ENCODE measurements at regions not wholly inside any gene's neighbourhood (a gene's known extent, or its start where the extent isn't known, plus 50 kb on each side); places are given as distances from the start of the nearest gene placed in this dataset.
A peak's percentile ranks its signal among the peaks of the same experiment; 100 is the strongest.

DNA sequence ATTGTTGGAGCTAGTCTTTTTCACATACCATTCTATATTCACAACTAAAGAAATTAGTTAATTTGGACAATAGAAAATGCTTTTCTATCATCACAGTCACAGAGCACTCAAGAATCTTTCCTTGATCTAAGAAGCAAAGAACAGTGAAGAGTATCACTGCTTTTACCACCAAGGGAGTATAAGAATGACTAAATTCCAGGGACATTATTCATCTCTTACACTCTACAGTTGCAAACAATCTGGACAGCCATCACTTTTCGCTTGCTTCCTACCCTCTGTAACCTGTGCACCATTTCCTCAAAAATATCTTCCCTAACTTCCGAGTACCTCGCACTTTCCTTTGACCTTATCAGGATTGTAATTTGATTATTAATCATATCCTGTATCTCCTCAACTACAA, 359.5 kb upstream of the TMCO5A start:
- H3K4me3 ChIP-seq: no peak overlapping the region
- H3K4me1 ChIP-seq: no peaks in the 10 kb centered on the region
- H3K27ac ChIP-seq: no peak overlapping the region
- H3K36me3 ChIP-seq: no peaks in the 10 kb centered on the region
- TF ChIP-seq, protein P1, sequence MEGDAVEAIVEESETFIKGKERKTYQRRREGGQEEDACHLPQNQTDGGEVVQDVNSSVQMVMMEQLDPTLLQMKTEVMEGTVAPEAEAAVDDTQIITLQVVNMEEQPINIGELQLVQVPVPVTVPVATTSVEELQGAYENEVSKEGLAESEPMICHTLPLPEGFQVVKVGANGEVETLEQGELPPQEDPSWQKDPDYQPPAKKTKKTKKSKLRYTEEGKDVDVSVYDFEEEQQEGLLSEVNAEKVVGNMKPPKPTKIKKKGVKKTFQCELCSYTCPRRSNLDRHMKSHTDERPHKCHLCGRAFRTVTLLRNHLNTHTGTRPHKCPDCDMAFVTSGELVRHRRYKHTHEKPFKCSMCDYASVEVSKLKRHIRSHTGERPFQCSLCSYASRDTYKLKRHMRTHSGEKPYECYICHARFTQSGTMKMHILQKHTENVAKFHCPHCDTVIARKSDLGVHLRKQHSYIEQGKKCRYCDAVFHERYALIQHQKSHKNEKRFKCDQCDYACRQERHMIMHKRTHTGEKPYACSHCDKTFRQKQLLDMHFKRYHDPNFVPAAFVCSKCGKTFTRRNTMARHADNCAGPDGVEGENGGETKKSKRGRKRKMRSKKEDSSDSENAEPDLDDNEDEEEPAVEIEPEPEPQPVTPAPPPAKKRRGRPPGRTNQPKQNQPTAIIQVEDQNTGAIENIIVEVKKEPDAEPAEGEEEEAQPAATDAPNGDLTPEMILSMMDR (IDR thresholded peaks at IDR 0.05): no peak
- DNase-seq (no peak), ATAC-seq (no peak)
- no peaks in the 10 kb centered on the region for H3K27me3 ChIP-seq
- no peaks in the 10 kb centered on the region for H3K9me3 ChIP-seq
- intact Hi-C loops (cut with DNase I): no loop called here

GRCh38 chr15:37576952-37577351, 357.5 kb upstream of the TMCO5A start:
- ATAC-seq (no peak), DNase-seq (no peak)
- TF ChIP-seq, protein P1 (IDR thresholded peaks at IDR 0.05): no peak
- peaks cover 0 to 6% of the 10 kb centered on the region in 2 donors for H3K9me3 ChIP-seq
- no peak overlapping the region for H3K4me3 ChIP-seq
- intact Hi-C loops (cut with DNase I): no loop called here
- no peaks in the 10 kb centered on the region for H3K27me3 ChIP-seq
- no peak overlapping the region for H3K27ac ChIP-seq
- no peaks in the 10 kb centered on the region for H3K36me3 ChIP-seq
- no peaks in the 10 kb centered on the region for H3K4me1 ChIP-seq

DNA sequence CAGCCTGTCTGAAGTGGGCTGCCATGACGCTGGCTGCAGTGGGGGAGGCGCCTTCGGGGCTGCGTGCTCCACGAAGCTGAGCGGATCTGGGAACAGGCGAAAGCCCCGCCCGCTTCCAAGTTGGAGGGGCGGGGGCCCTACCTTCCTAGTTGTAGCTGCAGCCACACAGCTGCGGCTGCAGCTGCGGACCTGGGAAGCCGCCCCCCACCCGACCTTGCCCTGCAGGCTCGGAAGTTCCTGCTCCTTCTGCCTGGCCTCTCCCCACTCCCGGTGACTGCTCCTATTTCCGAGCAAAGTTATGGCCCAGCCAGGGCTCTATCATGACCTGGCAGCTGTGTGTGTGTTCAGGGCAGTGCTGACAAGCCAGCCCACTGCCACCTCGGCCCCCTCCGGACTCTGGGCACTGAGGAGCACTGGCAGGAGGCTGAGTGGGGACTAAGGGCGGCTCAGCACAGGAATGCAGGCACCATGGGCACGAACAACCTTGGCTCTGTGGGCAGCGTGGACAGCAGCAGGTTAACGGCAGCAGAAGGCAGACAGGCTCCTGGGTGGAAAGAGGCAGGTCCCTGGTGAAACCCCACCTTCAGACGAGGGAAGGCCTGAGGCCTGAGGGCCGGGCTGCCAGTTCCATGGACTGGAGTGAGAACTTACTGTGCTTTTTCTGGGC, 352.4 kb upstream of the TMCO5A start:
- no peak for ATAC-seq
- TF ChIP-seq, protein P1 (IDR thresholded peaks at IDR 0.05): no peak

GRCh38 chr15:37582852-37583251, 351.6 kb upstream of the TMCO5A start:
- Histone ChIP-seq H3K4me3 (no peak overlapping the region), H3K27ac (no peak overlapping the region), H3K4me1 (no peaks in the 10 kb centered on the region), H3K9me3 (peaks cover 0 to 25% of the 10 kb centered on the region in 2 donors), H3K27me3 (no peaks in the 10 kb centered on the region), H3K36me3 (no peaks in the 10 kb centered on the region)
- intact Hi-C loops (cut with DNase I): no loop called here
- DNase-seq (peak in 1 of 4 donors; percentile 75), ATAC-seq (no peak)
- TF ChIP-seq, protein P1 (IDR thresholded peaks at IDR 0.05): no peak

More for the DNA sequence above, 352.4 kb upstream of the TMCO5A start:
- Histone ChIP-seq H3K36me3 (no peaks in the 10 kb centered on the region), H3K27me3 (no peaks in the 10 kb centered on the region), H3K4me3 (no peak overlapping the region), H3K9me3 (peaks cover 0 to 25% of the 10 kb centered on the region in 2 donors), H3K4me1 (no peaks in the 10 kb centered on the region), H3K27ac (no peak overlapping the region)
- intact Hi-C loops (cut with DNase I): no loop called here
- DNase-seq: peak in 1 of 4 donors; percentile 49

- H3K4me3 ChIP-seq: no peak overlapping the region
- ATAC-seq: no peak
- H3K4me1 ChIP-seq: no peaks in the 10 kb centered on the region
- TF ChIP-seq, protein P1 (IDR thresholded peaks at IDR 0.05): no peak
- intact Hi-C loops (cut with DNase I): no loop called here
- no peak overlapping the region for H3K27ac ChIP-seq
- no peaks in the 10 kb centered on the region for H3K36me3 ChIP-seq
- peaks cover 0 to 32% of the 10 kb centered on the region in 2 donors for H3K9me3 ChIP-seq
- H3K27me3 ChIP-seq: no peaks in the 10 kb centered on the region
- DNase-seq: no peak
Measured at GRCh38 chr15:37586011-37586583, 348.3 kb upstream of the TMCO5A start.

Measured in left lung (tissue), 4 donors.